OCI-LY3 (cell line): ENCODE measurements at regions not wholly inside any gene's neighbourhood (a gene's known extent, or its start where the extent isn't known, plus 50 kb on each side); places are given as distances from the start of the nearest gene placed in this dataset.
"Not testable (repeated sequence)": the region's sequence is repeated elsewhere in the genome, so short reads cannot be mapped to it uniquely, and the experiment has no call there.

Experiments used
- CTCF ChIP-seq: fragments of 200-600, 300-600 bp; sonication (generic); IDR thresholded peaks from 2 replicates; pipeline ENCODE4 v1.5.1; 2014; ENCODE audit warnings: antibody characterized with exemption, low read length, low read depth
- EZH2phosphoT487 ChIP-seq: fragments of 200-600 bp; shearing (Covaris generic); IDR thresholded peaks from 2 replicates; pipeline ENCODE4 v1.6.1; 2018; ENCODE audit warnings: antibody characterized with exemption, mixed run types, low read depth

- not testable (repeated sequence) for TF ChIP-seq CTCF, EZH2phosphoT487
Observed at GRCh38 chr13:79974935-79975650, 365.8 kb downstream of the SPRY2 start.
